ENCODE measurements at regions not wholly inside any gene's neighbourhood (a gene's known extent, or its start where the extent isn't known, plus 50 kb on each side); places are given as distances from the start of the nearest gene placed in this dataset.

- TF ChIP-seq CTCF (IDR thresholded peaks at IDR 0.05) (no peak), ZNF396 (CRISPR knock-in tag; IDR thresholded peaks at IDR 0.05; ENCODE audit: borderline replicate concordance) (no peak), ATF6 (CRISPR knock-in tag; IDR thresholded peaks at IDR 0.05) (no peak)
Observed at GRCh38 chr6:119535332-119535731, 185.8 kb upstream of the MAN1A1 start (continued).

- Mint-ChIP-seq H3K4me1 (peaks cover 5% of the 10 kb centered on the region), H3K27me3 (ENCODE audit: low read depth) (no peaks in the 10 kb centered on the region), H3K9me3 (peaks cover 8% of the 10 kb centered on the region), H3K4me3 (no peak overlapping the region), H3K36me3 (no peaks in the 10 kb centered on the region), H3K27ac (no peak overlapping the region)
- CTCF ChIA-PET = no interaction called here
- POLR2A ChIA-PET = no interaction called here
- TF ChIP-seq MYBL2 (CRISPR knock-in tag; IDR thresholded peaks at IDR 0.05) (no peak), ZNF416 (CRISPR knock-in tag; IDR thresholded peaks at IDR 0.05) (no peak), ERG (CRISPR knock-in tag; IDR thresholded peaks at IDR 0.05) (no peak), OVOL2 (CRISPR knock-in tag; IDR thresholded peaks at IDR 0.05; ENCODE audit: borderline replicate concordance) (no peak), MLX (CRISPR knock-in tag; IDR thresholded peaks at IDR 0.05) (no peak), IRF1 (CRISPR knock-in tag; IDR thresholded peaks at IDR 0.05) (no peak), ZNF317 (CRISPR knock-in tag; IDR thresholded peaks at IDR 0.05; ENCODE audit: borderline replicate concordance, low read depth) (no peak), ATF6 (CRISPR knock-in tag; IDR thresholded peaks at IDR 0.05) (no peak), CREB1 (CRISPR knock-in tag; IDR thresholded peaks at IDR 0.05) (no peak), ZNF423 (CRISPR knock-in tag; IDR thresholded peaks at IDR 0.05) (no peak), ZNF512 (CRISPR knock-in tag; IDR thresholded peaks at IDR 0.05; ENCODE audit: borderline replicate concordance) (no peak), ATF1 (CRISPR knock-in tag; IDR thresholded peaks at IDR 0.05) (no peak), SOX15 (CRISPR knock-in tag; IDR thresholded peaks at IDR 0.05) (no peak), HMGA2 (CRISPR knock-in tag; IDR thresholded peaks at IDR 0.05) (no peak), ELF4 (CRISPR knock-in tag; IDR thresholded peaks at IDR 0.05; ENCODE audit: low read depth) (no peak), STAT6 (CRISPR knock-in tag; conservative IDR thresholded peaks at IDR 0.05; ENCODE audit: low read depth) (no peak)
- ATAC-seq = no peak
- no peak for DNase-seq (ENCODE audit: low spot score)
Observed at GRCh38 chr6:119533603-119534279, 184.2 kb upstream of the MAN1A1 start.
